Activated naive CD4-positive, alpha-beta T cell treated with anti-CD3 and anti-CD28 coated beads for 36 hours (primary cell): ENCODE measurements at regions not wholly inside any gene's neighbourhood (a gene's known extent, or its start where the extent isn't known, plus 50 kb on each side); places are given as distances from the start of the nearest gene placed in this dataset.
"Not testable (repeated sequence)": the region's sequence is repeated elsewhere in the genome, so short reads cannot be mapped to it uniquely, and the experiment has no call there.

Source experiments
- CTCF ChIA-PET: fragments of 350-600 bp; sonication (Branson Sonifier 250); formaldehyde crosslinking; loops from one replicate; lab custom pipeline; 2021; ENCODE audit warnings: antibody characterized with exemption; lab: Charles Lee
- DNase-seq: peaks from one replicate; pipeline ENCODE4 v3.0.0-alpha.2; 2020
- H3K27ac Mint-ChIP-seq: one replicate; pipeline ENCODE4 v1.8.0; 2021; ENCODE audit warnings: mild to moderate bottlenecking, mixed read lengths
- H3K27me3 Mint-ChIP-seq: one replicate; pipeline ENCODE4 v1.8.0; 2021; ENCODE audit warnings: low read depth, mixed read lengths
- H3K36me3 Mint-ChIP-seq: one replicate; pipeline ENCODE4 v1.8.0; 2021; ENCODE audit warnings: low read depth, mixed read lengths
- H3K4me1 Mint-ChIP-seq: one replicate; pipeline ENCODE4 v1.8.0; 2021; ENCODE audit warnings: low read depth, mixed read lengths
- H3K4me3 Mint-ChIP-seq: one replicate; pipeline ENCODE4 v1.8.0; 2021; ENCODE audit warnings: mild to moderate bottlenecking, moderate library complexity, mixed read lengths
- H3K9me3 Mint-ChIP-seq: one replicate; pipeline ENCODE4 v1.8.0; 2021; ENCODE audit warnings: mixed read lengths
- intact Hi-C: fragments of 100-400 bp; cut with micrococcal nuclease; formaldehyde crosslinking; loops from one replicate; pipeline ENCODE4 v1.15.1; 2023

DNA sequence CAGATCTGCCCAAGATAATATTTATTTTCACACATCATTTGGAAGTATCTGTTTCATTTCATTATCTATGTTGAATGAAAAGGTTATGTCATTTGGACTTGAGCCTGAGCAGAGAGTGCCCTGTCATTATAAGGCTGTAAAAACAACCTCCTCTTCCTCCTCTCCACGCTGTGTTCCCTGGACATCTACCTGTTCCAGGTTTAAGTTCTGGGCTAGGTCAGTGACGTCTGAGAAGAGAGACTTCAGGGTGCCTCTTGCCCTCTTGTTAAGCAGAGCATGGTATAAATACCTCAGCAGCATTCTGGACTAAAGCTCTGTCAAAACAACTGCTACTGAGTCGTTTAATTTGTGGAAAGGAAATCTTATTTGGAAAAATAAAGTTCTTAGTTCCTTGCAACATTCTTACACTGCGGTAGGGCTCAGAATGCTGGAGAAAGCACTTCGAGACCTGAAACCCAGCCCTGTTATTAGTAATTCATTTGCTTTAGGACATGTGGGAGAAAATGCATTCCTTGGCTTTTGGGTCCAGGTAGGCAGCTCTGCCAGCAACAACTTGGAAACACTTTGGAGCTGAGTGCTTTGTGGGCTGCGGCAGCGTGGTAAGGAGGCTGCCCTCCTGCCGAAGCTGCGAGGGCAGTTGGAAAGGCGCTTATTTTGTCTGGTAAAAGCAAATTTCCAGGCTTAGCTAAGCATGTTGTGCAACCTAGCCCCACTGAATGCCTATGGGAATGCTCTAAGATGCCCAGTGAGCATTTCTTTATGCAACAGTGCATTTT, 91.8 kb upstream of the NEDD4L start:
- Mint-ChIP-seq H3K36me3 (no peaks in the 10 kb centered on the region), H3K4me3 (no peak overlapping the region), H3K27me3 (no peaks in the 10 kb centered on the region), H3K4me1 (no peaks in the 10 kb centered on the region), H3K9me3 (no peaks in the 10 kb centered on the region), H3K27ac (no peak overlapping the region)
- intact Hi-C loops = no loop called here
- CTCF ChIA-PET = no interaction called here
- DNase-seq = no peak

GRCh38 chr18:57951117-57951796, 92.8 kb upstream of the NEDD4L start:
- CTCF ChIA-PET = interaction anchor here (0.6 kb wide), 2 partner anchors 20 to 189 kb away, joined by 3 read pairs; no protein-coding TSS in a partner anchor
- Mint-ChIP-seq H3K9me3 (no peaks in the 10 kb centered on the region), H3K4me3 (no peak overlapping the region), H3K27me3 (no peaks in the 10 kb centered on the region), H3K36me3 (no peaks in the 10 kb centered on the region), H3K27ac (no peak overlapping the region), H3K4me1 (no peaks in the 10 kb centered on the region)
- no peak for DNase-seq
- intact Hi-C loops = no loop called here

- H3K9me3 Mint-ChIP-seq = no peaks in the 10 kb centered on the region
- no peak for DNase-seq
- H3K4me3 Mint-ChIP-seq = no peak overlapping the region
- no peaks in the 10 kb centered on the region for H3K27me3 Mint-ChIP-seq
- no peaks in the 10 kb centered on the region for H3K4me1 Mint-ChIP-seq
- intact Hi-C loops = no loop called here
- H3K27ac Mint-ChIP-seq = no peak overlapping the region
- H3K36me3 Mint-ChIP-seq = no peaks in the 10 kb centered on the region
- CTCF ChIA-PET = interaction anchor here (0.6 kb wide), 2 partner anchors 15 to 21 kb away, joined by 3 read pairs; no protein-coding TSS in a partner anchor
Observed at GRCh38 chr18:57950542-57950941, 93.5 kb upstream of the NEDD4L start.

GRCh38 chr18:57949335-57949734, 94.7 kb upstream of the NEDD4L start:
- CTCF ChIA-PET, H3K4me3 Mint-ChIP-seq, intact Hi-C loops: not testable (repeated sequence)

DNA sequence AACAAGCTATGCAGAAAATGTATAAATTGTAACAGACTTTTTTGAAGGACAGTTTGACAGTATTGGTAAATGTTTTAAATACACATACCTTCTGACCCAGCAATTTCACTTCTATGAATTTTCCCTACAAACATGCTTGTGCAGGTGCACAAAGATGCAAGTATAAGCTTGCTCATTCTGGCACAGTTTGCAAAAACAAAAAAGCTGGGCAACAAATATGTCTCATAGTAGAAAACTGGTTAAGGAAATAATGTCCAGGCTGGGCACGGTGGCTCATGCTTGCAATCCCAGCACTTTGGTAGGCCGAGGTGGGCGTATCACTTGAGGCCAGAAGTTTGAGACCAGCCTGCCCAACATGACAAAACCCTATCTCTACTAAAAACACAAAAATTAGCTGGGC, 96.9 kb upstream of the NEDD4L start:
- no peaks in the 10 kb centered on the region for H3K9me3 Mint-ChIP-seq
- DNase-seq = no peak
- CTCF ChIA-PET = no interaction called here
- no peaks in the 10 kb centered on the region for H3K4me1 Mint-ChIP-seq
- H3K27ac Mint-ChIP-seq = no peak overlapping the region
- no peak overlapping the region for H3K4me3 Mint-ChIP-seq
- H3K27me3 Mint-ChIP-seq = peaks cover 6% of the 10 kb centered on the region
- H3K36me3 Mint-ChIP-seq = no peaks in the 10 kb centered on the region
- intact Hi-C loops = no loop called here

More at GRCh38 chr18:57949335-57949734, 94.7 kb upstream of the NEDD4L start:
- not testable (repeated sequence) for H3K27me3 Mint-ChIP-seq, H3K4me1 Mint-ChIP-seq, H3K9me3 Mint-ChIP-seq, H3K36me3 Mint-ChIP-seq, DNase-seq, H3K27ac Mint-ChIP-seq

DNA sequence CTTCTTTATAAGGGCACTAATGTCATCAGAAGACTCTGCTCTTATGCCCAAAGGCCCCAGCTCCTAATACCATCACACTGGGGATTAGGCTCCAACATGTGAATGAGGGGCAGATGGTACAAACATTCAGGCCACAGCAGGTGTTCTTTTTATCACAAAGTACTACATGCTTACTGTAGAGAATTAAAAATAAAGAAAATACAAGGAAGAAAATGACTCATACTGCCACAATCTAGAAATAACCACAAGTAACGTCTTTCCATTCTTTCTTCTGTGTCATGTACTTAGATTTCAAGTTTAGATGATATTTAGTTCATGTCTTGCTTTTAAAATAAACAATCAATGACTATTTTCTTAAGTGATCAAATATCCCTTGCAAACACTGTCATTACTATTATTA, 100.3 kb upstream of the NEDD4L start:
- Mint-ChIP-seq H3K4me1 (no peaks in the 10 kb centered on the region), H3K4me3 (no peak overlapping the region), H3K27ac (no peak overlapping the region), H3K36me3 (no peaks in the 10 kb centered on the region), H3K9me3 (no peaks in the 10 kb centered on the region), H3K27me3 (peaks cover 11% of the 10 kb centered on the region)
- CTCF ChIA-PET = no interaction called here
- intact Hi-C loops = no loop called here
- no peak for DNase-seq

DNA sequence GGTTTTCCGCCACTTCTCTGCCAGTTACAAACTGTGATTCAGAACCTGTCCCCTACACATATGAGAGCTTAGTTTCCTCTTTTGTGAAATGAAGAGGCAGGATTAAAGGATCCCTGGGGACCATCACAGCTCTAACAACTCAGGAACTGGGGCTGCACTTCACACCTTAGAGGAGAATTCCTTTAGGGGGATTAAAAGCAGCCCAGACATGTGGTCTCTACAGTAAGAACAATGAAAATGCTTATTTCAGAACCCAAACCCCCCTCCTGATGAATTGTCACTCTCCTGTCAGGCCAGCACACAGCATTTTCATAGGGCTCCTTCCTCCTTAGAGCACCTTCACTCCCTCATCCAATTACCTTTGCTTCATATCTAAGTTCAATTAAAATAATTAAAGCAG, 101.5 kb upstream of the NEDD4L start:
- no peak for DNase-seq
- Mint-ChIP-seq H3K4me1 (no peaks in the 10 kb centered on the region), H3K27me3 (peaks cover 13% of the 10 kb centered on the region), H3K36me3 (no peaks in the 10 kb centered on the region), H3K4me3 (no peak overlapping the region), H3K27ac (no peak overlapping the region), H3K9me3 (no peaks in the 10 kb centered on the region)
- CTCF ChIA-PET = no interaction called here
- intact Hi-C loops = no loop called here

DNA sequence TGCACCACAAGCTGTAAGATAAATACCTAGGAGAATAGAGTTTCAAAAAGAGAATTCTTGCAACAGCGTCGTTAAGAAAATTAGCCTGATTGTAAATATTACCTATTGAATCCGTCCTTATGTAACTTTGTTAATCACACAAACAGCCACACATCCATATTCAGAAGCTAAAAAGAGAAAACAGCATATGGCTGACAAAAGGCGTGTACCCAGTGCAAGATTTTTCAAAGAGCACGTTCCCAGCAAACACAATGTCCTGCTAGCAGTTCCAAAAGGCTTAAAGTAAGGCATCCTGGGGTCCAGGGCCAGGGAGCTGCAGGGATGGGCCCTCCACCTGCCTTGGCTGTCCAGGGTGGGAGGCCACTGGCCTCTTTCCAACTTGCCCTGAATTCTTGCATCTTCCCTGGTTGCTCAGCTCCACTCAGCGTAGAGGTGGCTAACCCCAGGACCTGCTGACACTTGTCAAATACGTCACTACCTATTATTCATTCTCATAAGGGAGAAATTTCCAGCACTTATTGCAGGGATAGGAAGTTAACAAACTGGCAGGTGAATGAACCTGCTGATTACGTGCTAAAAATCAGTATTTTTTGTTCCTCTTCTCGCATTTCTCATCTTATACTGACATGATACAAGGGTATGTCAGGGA, 102.1 kb upstream of the NEDD4L start:
- Mint-ChIP-seq H3K4me3 (no peak overlapping the region), H3K4me1 (no peaks in the 10 kb centered on the region)

GRCh38 chr18:57940166-57940660, 103.8 kb upstream of the NEDD4L start:
- CTCF ChIA-PET = no interaction called here
- Mint-ChIP-seq H3K27me3 (peaks cover 16% of the 10 kb centered on the region), H3K27ac (no peak overlapping the region), H3K4me3 (no peak overlapping the region), H3K4me1 (no peaks in the 10 kb centered on the region), H3K9me3 (no peaks in the 10 kb centered on the region), H3K36me3 (no peaks in the 10 kb centered on the region)
- DNase-seq = no peak
- intact Hi-C loops = no loop called here

More for the DNA sequence above, 102.1 kb upstream of the NEDD4L start:
- intact Hi-C loops = no loop called here
- CTCF ChIA-PET = no interaction called here
- Mint-ChIP-seq H3K27me3 (peaks cover 15% of the 10 kb centered on the region), H3K36me3 (no peaks in the 10 kb centered on the region), H3K27ac (no peak overlapping the region), H3K9me3 (no peaks in the 10 kb centered on the region)
- DNase-seq = no peak

GRCh38 chr18:57934375-57934774, 109.7 kb upstream of the NEDD4L start:
- H3K36me3 Mint-ChIP-seq, DNase-seq, H3K4me1 Mint-ChIP-seq, H3K9me3 Mint-ChIP-seq, CTCF ChIA-PET, H3K27me3 Mint-ChIP-seq, H3K27ac Mint-ChIP-seq, H3K4me3 Mint-ChIP-seq, intact Hi-C loops: not testable (repeated sequence)

- DNase-seq = no peak
- Mint-ChIP-seq H3K4me3 (no peak overlapping the region), H3K9me3 (no peaks in the 10 kb centered on the region), H3K27me3 (no peaks in the 10 kb centered on the region), H3K4me1 (peaks cover 3% of the 10 kb centered on the region), H3K27ac (no peak overlapping the region), H3K36me3 (no peaks in the 10 kb centered on the region)
- CTCF ChIA-PET = no interaction called here
- intact Hi-C loops = no loop called here
Observed at GRCh38 chr18:57931038-57931437, 113.0 kb upstream of the NEDD4L start.

DNA sequence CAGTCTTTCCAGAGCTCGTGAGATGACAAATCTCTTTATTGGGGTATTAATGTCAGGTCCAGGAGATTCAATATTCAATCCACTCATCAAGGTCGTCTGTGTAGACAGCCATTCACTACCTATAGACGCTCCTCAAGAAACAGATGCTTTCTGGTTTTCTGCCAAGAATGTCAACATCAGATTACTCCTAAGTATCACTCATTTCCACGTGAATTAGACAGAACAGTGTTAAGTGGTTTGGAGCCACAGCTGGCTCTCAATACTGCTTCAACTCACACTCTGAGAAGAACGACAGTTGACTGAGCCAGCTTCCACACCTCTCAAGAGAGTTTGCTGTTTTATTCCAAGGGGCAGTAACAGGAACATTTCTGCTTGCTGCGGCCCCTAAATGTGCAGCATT, 113.5 kb upstream of the NEDD4L start:
- CTCF ChIA-PET = interaction anchor here (0.5 kb wide), 1 partner anchor 667 kb away, joined by 3 read pairs; no protein-coding TSS in a partner anchor
- H3K4me1 Mint-ChIP-seq = peaks cover 3% of the 10 kb centered on the region
- intact Hi-C loops = no loop called here
- H3K9me3 Mint-ChIP-seq = no peaks in the 10 kb centered on the region
- no peak overlapping the region for H3K27ac Mint-ChIP-seq
- no peaks in the 10 kb centered on the region for H3K27me3 Mint-ChIP-seq
- no peaks in the 10 kb centered on the region for H3K36me3 Mint-ChIP-seq
- no peak for DNase-seq
- H3K4me3 Mint-ChIP-seq = no peak overlapping the region
